Upper lobe of right lung (tissue), 1 donor: ENCODE measurements at regions not wholly inside any gene's neighbourhood (a gene's known extent, or its start where the extent isn't known, plus 50 kb on each side); places are given as distances from the start of the nearest gene placed in this dataset.
"Not testable (repeated sequence)": the region's sequence is repeated elsewhere in the genome, so short reads cannot be mapped to it uniquely, and the experiment has no call there.

Experiments used
- ATAC-seq: fragments of 200-7000 bp; cut with Tn5 transposase; one replicate; pipeline ENCODE4 v1.9.1; 2020; ENCODE audit warnings: mild to moderate bottlenecking, moderate library complexity
- DNase-seq: peaks from one replicate; pipeline ENCODE4 v3.0.0-alpha.2; 2020
- H3K27ac ChIP-seq: fragments of 200-600 bp; one replicate; pipeline ENCODE4 v1.8.0; 2022
- H3K27me3 ChIP-seq: fragments of 200-600 bp; one replicate; pipeline ENCODE4 v1.8.0; 2022; ENCODE audit warnings: mild to moderate bottlenecking
- H3K36me3 ChIP-seq: fragments of 200-600 bp; one replicate; pipeline ENCODE4 v1.8.0; 2022
- H3K4me1 ChIP-seq: fragments of 200-600 bp; one replicate; pipeline ENCODE4 v1.8.0; 2022
- H3K4me3 ChIP-seq: fragments of 200-600 bp; one replicate; pipeline ENCODE4 v1.8.0; 2022; ENCODE audit warnings: mild to moderate bottlenecking
- H3K9me3 ChIP-seq: fragments of 200-600 bp; one replicate; pipeline ENCODE4 v1.8.0; 2022
- intact Hi-C: fragments of 100-400 bp; cut with DNase I; formaldehyde crosslinking; loops from one replicate; pipeline ENCODE4 v1.11.0; 2022
- TF ChIP-seq, protein P1 (sequence below): fragments of 200-600 bp; IDR thresholded peaks from one replicate; pipeline ENCODE4 v1.8.0; 2022; ENCODE audit warnings: antibody characterized with exemption
- donor health status: DM: no; HTN: yes; CAD: no; lungs with severe emphysema.

DNA sequence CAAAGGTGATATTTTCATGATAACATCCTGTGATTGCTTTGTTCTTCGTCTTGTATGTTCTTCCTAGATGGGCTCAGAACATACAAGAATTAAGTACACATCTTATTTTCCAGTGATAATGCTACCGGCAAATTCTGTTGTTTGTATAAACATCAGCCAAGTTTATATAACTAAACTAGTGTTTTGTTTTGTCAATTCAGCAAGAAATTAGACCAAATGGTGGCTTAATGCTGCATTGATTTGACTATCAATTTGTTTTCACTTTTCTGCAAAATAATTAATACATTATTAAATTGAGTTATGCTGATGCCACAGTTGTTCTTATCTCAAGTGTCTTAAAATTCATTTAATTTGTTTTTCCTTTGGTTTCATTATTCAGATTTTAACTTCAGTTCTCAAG lies 177.7 kb downstream of the OR4F29 start:
- ATAC-seq, H3K27me3 ChIP-seq, H3K9me3 ChIP-seq, intact Hi-C loops, H3K36me3 ChIP-seq, H3K4me1 ChIP-seq, H3K27ac ChIP-seq, DNase-seq: not testable (repeated sequence)
- H3K4me3 ChIP-seq = peak overlapping the region; percentile 1

DNA sequence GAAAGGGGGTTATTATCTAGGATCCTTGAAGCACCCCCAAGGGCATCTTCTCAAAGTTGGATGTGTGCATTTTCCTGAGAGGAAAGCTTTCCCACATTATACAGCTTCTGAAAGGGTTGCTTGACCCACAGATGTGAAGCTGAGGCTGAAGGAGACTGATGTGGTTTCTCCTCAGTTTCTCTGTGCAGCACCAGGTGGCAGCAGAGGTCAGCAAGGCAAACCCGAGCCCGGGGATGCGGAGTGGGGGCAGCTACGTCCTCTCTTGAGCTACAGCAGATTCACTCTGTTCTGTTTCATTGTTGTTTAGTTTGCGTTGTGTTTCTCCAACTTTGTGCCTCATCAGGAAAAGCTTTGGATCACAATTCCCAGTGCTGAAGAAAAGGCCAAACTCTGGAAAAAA lies 183.7 kb downstream of the OR4F29 start:
- H3K4me1 ChIP-seq, H3K27me3 ChIP-seq, intact Hi-C loops, ATAC-seq, H3K9me3 ChIP-seq, H3K27ac ChIP-seq, H3K4me3 ChIP-seq, H3K36me3 ChIP-seq: not testable (repeated sequence)
- peak; percentile 87 for DNase-seq
- TF ChIP-seq, protein P1, sequence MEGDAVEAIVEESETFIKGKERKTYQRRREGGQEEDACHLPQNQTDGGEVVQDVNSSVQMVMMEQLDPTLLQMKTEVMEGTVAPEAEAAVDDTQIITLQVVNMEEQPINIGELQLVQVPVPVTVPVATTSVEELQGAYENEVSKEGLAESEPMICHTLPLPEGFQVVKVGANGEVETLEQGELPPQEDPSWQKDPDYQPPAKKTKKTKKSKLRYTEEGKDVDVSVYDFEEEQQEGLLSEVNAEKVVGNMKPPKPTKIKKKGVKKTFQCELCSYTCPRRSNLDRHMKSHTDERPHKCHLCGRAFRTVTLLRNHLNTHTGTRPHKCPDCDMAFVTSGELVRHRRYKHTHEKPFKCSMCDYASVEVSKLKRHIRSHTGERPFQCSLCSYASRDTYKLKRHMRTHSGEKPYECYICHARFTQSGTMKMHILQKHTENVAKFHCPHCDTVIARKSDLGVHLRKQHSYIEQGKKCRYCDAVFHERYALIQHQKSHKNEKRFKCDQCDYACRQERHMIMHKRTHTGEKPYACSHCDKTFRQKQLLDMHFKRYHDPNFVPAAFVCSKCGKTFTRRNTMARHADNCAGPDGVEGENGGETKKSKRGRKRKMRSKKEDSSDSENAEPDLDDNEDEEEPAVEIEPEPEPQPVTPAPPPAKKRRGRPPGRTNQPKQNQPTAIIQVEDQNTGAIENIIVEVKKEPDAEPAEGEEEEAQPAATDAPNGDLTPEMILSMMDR = peak; percentile 51
